Activated CD8-positive, alpha-beta memory T cell treated with anti-CD3 and anti-CD28 coated beads for 48 hours (primary cell): ENCODE measurements at regions not wholly inside any gene's neighbourhood (a gene's known extent, or its start where the extent isn't known, plus 50 kb on each side); places are given as distances from the start of the nearest gene placed in this dataset.
"Not testable (repeated sequence)": the region's sequence is repeated elsewhere in the genome, so short reads cannot be mapped to it uniquely, and the experiment has no call there.

Experiments
- DNase-seq, 3 experiments: peaks; one replicate each; pipeline ENCODE4 v3.0.0-alpha.2; 2020; ENCODE audit warnings: low read depth in 2 of 3, low spot score in 2 of 3

- not testable (repeated sequence) for DNase-seq
Observed at GRCh38 chr2:208921358-208921757, 502.5 kb upstream of the MAP2 start.

GRCh38 chr2:208927867-208928266 lies 496.0 kb upstream of the MAP2 start:
- DNase-seq: no peak

GRCh38 chr2:208929139-208929864 lies 494.5 kb upstream of the MAP2 start:
- no peak for DNase-seq

DNA sequence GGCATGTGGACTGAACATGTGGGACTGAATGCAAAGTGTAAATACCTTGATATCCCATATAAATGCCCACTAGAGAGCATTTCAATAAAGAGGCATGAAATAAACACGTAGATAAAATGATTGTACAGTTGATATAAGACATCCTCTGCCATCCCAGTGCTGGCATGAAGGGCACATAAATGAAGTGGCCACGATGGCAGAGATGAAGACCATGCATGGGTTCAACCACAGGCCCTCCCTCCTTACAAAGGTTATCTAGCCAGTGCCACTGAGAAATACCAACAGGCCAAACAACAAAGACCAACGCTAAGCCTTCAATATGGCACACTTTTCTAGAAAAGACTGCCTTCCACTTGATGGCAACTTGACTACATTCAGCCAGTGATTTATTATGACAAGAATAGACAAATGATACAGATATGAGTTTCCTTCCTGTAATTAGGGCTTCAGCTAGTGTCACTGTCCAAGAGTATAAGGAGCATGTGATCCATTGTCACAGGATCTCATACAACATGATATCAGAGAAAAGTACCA lies 493.9 kb upstream of the MAP2 start:
- DNase-seq: no peak

- no peak for DNase-seq
Observed at GRCh38 chr2:208935531-208935930, 488.3 kb upstream of the MAP2 start.

GRCh38 chr2:208937521-208937920 lies 486.3 kb upstream of the MAP2 start:
- no peak for DNase-seq

DNA sequence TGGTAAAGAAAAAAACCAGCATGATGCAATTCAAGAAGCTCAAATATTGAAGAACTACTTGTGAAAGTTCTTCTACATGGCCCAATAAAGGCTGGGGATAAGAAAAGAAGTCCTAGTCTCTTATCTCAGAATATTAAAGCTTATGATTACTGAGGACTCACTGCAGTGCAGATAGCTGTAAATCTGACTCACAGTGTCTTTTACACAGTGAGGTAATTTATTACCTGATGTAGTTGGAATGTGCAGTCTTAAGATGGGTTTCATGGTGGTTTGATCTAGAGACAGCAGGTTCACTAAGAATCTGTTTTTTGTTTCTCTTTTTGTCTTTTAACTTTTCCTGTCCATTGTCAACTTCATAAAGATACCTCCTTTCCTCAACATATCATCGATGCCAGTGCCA lies 484.0 kb upstream of the MAP2 start:
- DNase-seq: no peak

GRCh38 chr2:208945719-208946256 lies 478.1 kb upstream of the MAP2 start:
- no peak for DNase-seq

- no peak for DNase-seq
Observed at GRCh38 chr2:208948073-208948472, 475.8 kb upstream of the MAP2 start.

DNA sequence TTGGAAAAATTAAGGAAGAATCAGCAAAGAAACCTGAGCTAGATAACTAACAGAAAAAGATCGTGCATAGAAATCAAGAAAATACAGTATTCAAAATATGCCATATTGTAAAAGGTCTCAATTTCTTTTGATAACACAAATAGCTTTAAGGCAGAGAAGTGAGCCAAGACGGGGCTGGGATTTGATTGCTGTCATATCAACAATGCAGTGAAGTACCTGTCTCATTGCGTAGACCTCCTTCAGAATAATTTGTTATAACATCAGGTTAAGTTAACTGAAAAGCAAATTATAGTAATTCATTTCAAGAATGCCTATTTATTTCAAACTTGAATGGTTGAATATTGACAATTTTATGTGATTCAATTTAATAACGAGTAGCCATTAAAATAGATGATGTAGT lies 453.8 kb upstream of the MAP2 start:
- DNase-seq: no peak

GRCh38 chr2:208977582-208977981 lies 446.3 kb upstream of the MAP2 start:
- DNase-seq: no peak

- no peak for DNase-seq
Observed at GRCh38 chr2:208978946-208979345, 444.9 kb upstream of the MAP2 start.

- DNase-seq: no peak
Observed at GRCh38 chr2:208980321-208980720, 443.5 kb upstream of the MAP2 start.

DNA sequence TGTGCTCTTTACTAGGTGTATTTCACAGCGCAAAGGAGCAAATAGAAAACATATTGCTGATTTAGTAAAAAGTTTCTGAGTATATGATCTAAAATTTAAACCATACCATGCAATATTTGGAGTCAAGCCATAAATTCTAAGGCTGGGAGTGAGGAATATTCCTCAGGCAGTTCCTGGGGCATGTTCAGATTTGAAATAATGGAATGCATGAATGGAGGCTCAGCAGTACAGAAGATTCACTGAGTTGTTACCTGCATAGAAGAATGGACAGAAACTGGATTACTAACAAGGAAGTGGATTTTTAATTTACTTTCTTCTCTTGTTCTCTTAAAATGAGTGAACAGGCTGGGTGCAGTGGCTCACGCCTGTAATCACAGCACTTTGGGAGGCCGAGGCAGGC lies 441.0 kb upstream of the MAP2 start:
- no peak for DNase-seq

- DNase-seq: no peak
Observed at GRCh38 chr2:208983486-208983885, 440.4 kb upstream of the MAP2 start.

DNA sequence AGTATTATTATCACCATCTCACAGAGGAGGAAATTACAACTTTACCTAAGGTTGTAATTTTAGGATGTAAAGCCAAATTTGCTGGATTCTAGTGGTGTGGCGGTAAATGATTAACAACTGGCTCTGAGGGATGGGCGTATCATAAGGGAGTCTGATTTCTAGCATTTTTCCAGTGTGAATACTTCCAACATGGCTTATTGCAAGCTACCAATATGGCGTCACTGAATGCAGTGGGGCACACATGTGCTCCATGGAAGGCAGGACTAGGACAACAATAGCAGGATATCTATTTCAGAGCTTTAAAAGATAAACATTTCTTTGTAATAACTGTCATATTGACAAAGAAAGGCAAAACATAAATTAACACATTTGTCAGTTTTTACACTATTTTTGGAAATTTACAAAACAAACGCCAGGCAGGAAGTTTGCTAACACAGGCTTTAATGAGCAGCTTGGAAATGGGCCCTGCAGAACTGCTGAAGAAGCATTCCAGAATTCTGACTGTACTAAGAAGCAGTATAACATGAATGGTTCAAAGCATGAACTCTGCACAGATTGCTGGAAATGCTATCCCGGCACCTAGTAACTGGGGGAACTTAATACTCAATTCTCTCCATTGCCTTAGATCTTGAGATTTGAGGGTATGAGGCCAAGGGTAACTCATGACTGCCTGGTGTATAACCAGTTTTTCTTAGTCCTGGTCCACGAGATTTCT lies 439.3 kb upstream of the MAP2 start:
- no peak for DNase-seq

- no peak for DNase-seq
Observed at GRCh38 chr2:208985644-208986043, 438.2 kb upstream of the MAP2 start.

DNA sequence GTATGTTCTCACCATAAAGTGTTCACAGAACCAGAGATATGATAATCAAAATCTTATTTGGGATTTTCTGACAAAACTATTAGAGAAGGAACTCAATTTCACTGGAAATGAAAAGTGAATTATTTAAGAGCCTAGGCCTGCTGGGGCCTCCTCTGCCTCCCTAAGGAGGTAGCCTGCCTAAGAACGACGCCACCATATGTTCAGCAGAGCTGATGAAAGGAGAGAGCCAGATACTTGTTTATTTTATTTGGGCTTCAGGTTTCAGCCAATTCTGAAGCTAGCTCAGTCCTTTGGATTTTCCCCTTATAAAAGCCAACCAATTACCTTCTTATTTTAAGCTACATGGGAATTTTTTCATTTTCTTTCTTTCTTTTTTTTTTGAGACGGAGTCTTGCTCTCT lies 433.1 kb upstream of the MAP2 start:
- no peak for DNase-seq

GRCh38 chr2:208999911-209000310 lies 423.9 kb upstream of the MAP2 start:
- no peak for DNase-seq

DNA sequence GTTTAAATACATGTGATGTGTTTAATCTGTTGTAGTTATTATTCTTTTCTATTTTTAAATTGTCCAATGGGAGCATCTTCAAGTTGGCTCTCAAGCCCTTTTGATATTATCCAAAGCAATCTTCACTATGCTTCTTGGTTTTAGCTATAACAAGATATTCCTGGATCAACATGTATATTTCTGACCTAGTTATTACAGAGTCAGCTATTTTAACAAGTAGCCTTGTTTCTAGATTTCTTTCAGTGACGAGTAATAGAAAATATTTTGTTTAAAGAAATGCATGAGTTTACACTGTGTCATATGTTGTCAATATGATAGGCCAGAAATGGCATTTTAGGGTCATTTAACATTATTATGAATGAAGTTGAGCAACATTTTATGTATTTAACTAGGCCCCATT lies 421.8 kb upstream of the MAP2 start:
- no peak for DNase-seq

DNA sequence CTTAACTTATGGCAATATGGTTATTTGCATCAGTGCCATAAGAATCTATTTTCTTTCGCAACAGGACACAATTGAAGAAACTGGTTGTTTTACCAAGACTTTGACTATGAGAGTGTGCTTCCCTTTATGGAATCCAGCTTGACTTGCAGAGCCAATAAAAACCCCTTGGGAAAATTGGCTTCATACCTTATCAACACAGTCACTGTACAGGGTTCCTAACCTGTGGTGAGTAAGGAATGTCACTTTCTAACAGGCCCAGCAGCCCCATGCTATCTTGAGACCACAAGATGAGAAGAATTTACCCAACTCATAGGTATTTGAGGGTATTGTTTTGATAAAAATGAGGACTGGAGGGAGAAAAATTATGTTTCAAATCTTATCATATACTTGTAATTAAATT lies 418.5 kb upstream of the MAP2 start:
- no peak for DNase-seq

- no peak for DNase-seq
Observed at GRCh38 chr2:209008636-209009287, 415.1 kb upstream of the MAP2 start.
